ENCODE measurements at regions not wholly inside any gene's neighbourhood (a gene's known extent, or its start where the extent isn't known, plus 50 kb on each side); places are given as distances from the start of the nearest gene placed in this dataset.

GRCh38 chr10:108788891-108789290 lies 1134.4 kb downstream of the XPNPEP1 start:
- no peak for TF ChIP-seq CTCF (IDR thresholded peaks at IDR 0.05)
- no peaks in the 10 kb centered on the region for H3K36me3 ChIP-seq
- H3K4me1 ChIP-seq (ENCODE audit: control insufficient read depth in 1 of 2, insufficient read depth in 1 of 2, low read depth in 1 of 2, low read length in 1 of 2) = no peaks in the 10 kb centered on the region
- H3K9me3 ChIP-seq = no peaks in the 10 kb centered on the region
- H3K4me3 ChIP-seq (ENCODE audit: low read depth in 1 of 2, low read length in 1 of 2) = no peak overlapping the region
- no peak overlapping the region for H3K27ac ChIP-seq
- H3K27me3 ChIP-seq = no peaks in the 10 kb centered on the region

GRCh38 chr10:108787932-108788331 lies 1135.4 kb downstream of the XPNPEP1 start:
- no peak overlapping the region for H3K4me3 ChIP-seq (ENCODE audit: low read depth in 1 of 2, low read length in 1 of 2)
- no peaks in the 10 kb centered on the region for H3K4me1 ChIP-seq (ENCODE audit: control insufficient read depth in 1 of 2, insufficient read depth in 1 of 2, low read depth in 1 of 2, low read length in 1 of 2)
- H3K27me3 ChIP-seq = no peaks in the 10 kb centered on the region
- H3K36me3 ChIP-seq = no peaks in the 10 kb centered on the region
- no peak for TF ChIP-seq CTCF (IDR thresholded peaks at IDR 0.05)
- H3K9me3 ChIP-seq = no peaks in the 10 kb centered on the region
- no peak overlapping the region for H3K27ac ChIP-seq

GRCh38 chr10:108785011-108785410 lies 1138.3 kb downstream of the XPNPEP1 start:
- no peak for TF ChIP-seq CTCF (IDR thresholded peaks at IDR 0.05)
- no peak overlapping the region for H3K4me3 ChIP-seq (ENCODE audit: low read depth in 1 of 2, low read length in 1 of 2)
- H3K27ac ChIP-seq = no peak overlapping the region
- no peaks in the 10 kb centered on the region for H3K9me3 ChIP-seq
- no peaks in the 10 kb centered on the region for H3K4me1 ChIP-seq (ENCODE audit: control insufficient read depth in 1 of 2, insufficient read depth in 1 of 2, low read depth in 1 of 2, low read length in 1 of 2)
- no peaks in the 10 kb centered on the region for H3K27me3 ChIP-seq
- H3K36me3 ChIP-seq = no peaks in the 10 kb centered on the region

GRCh38 chr10:108784534-108784933 lies 1138.8 kb downstream of the XPNPEP1 start:
- Histone ChIP-seq H3K9me3 (no peaks in the 10 kb centered on the region), H3K36me3 (no peaks in the 10 kb centered on the region), H3K27me3 (no peaks in the 10 kb centered on the region), H3K4me1 (ENCODE audit: control insufficient read depth in 1 of 2, insufficient read depth in 1 of 2, low read depth in 1 of 2, low read length in 1 of 2) (no peaks in the 10 kb centered on the region), H3K4me3 (ENCODE audit: low read depth in 1 of 2, low read length in 1 of 2) (no peak overlapping the region), H3K27ac (no peak overlapping the region)
- no peak for TF ChIP-seq CTCF (IDR thresholded peaks at IDR 0.05)

GRCh38 chr10:108783897-108784296 lies 1139.4 kb downstream of the XPNPEP1 start:
- Histone ChIP-seq H3K4me3 (ENCODE audit: low read depth in 1 of 2, low read length in 1 of 2) (no peak overlapping the region), H3K27me3 (no peaks in the 10 kb centered on the region)

More at GRCh38 chr10:108783897-108784296, 1139.4 kb downstream of the XPNPEP1 start:
- H3K36me3 ChIP-seq = no peaks in the 10 kb centered on the region
- H3K27ac ChIP-seq = no peak overlapping the region
- H3K9me3 ChIP-seq = no peaks in the 10 kb centered on the region
- no peak for TF ChIP-seq CTCF (IDR thresholded peaks at IDR 0.05)
- H3K4me1 ChIP-seq (ENCODE audit: control insufficient read depth in 1 of 2, insufficient read depth in 1 of 2, low read depth in 1 of 2, low read length in 1 of 2) = no peaks in the 10 kb centered on the region
